Gastroesophageal sphincter (tissue), 3 donors: ENCODE measurements at regions not wholly inside any gene's neighbourhood (a gene's known extent, or its start where the extent isn't known, plus 50 kb on each side); places are given as distances from the start of the nearest gene placed in this dataset.

ENCODE experiments used
- EP300 ChIP-seq: sonication (generic); formaldehyde crosslinking; IDR thresholded peaks from one replicate; pipeline ENCODE4 v1.6.1; 2017; ENCODE audit warnings: antibody characterized with exemption, mild to moderate bottlenecking
- TF ChIP-seq, protein P1 (sequence below), 4 experiments: fragments of 200-600 bp in 2 of 4; fragments of 450-650 bp in 2 of 4; sonication (generic) in 1 of 4; IDR thresholded peaks; one replicate each; pipeline ENCODE4 v1.5.1; 2017 to 2019; ENCODE audit warnings: antibody characterized with exemption in 4 of 4, mild to moderate bottlenecking in 2 of 4, moderate library complexity in 2 of 4

DNA sequence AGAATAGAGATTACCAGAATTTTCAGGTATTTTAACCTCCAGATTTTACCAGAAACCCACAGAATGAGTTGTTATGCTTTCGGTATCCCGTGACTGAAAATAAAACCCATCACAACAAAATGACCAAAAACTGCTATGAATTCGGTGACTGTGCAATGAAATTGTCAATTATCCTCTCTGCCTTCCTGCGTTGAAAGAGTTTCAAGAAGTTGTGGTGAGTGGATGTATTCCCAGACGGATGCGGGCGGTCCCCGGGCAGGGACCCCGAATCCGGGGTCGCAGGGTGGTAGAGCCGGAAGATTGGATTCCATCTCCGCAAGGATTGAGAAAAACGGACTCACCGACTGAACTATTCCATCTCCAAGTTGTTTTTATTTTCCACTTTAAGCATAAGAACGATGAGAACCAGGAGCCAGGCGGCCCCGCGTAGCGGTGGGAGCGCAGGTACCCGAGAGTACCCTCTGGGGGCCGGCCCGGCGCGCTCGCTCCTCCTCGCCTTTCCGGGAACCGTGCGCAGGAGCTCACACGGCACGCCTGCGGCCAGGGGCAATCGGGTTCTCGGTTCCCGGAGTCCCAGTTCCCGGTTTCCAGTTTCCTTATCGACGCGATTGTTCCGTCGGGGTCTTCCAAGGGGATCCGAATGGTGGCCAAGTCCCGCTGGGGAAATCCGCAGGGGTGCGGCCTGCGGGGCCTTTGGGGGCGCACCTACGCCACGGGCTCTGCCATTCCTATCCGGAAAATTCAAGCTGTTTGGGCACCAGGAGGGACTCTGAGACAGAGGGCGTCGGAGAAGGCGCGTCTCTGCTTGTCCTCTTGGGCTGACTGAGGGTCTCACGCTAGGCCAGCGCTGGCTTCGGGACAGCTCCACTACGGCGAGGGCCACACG is 104.9 kb upstream of the PRDM1 start:
- TF ChIP-seq, protein P1, sequence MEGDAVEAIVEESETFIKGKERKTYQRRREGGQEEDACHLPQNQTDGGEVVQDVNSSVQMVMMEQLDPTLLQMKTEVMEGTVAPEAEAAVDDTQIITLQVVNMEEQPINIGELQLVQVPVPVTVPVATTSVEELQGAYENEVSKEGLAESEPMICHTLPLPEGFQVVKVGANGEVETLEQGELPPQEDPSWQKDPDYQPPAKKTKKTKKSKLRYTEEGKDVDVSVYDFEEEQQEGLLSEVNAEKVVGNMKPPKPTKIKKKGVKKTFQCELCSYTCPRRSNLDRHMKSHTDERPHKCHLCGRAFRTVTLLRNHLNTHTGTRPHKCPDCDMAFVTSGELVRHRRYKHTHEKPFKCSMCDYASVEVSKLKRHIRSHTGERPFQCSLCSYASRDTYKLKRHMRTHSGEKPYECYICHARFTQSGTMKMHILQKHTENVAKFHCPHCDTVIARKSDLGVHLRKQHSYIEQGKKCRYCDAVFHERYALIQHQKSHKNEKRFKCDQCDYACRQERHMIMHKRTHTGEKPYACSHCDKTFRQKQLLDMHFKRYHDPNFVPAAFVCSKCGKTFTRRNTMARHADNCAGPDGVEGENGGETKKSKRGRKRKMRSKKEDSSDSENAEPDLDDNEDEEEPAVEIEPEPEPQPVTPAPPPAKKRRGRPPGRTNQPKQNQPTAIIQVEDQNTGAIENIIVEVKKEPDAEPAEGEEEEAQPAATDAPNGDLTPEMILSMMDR (IDR thresholded peaks at IDR 0.05), result no peak
- no peak for TF ChIP-seq EP300
